GM12878 (cell line): ENCODE measurements at regions not wholly inside any gene's neighbourhood (a gene's known extent, or its start where the extent isn't known, plus 50 kb on each side); places are given as distances from the start of the nearest gene placed in this dataset.
A peak's percentile ranks its signal among the peaks of the same experiment; 100 is the strongest.

Source experiments
- ATF7 ChIP-seq: fragments of 450-650 bp; IDR thresholded peaks from 2 replicates; pipeline ENCODE4 v1.6.1; 2016; ENCODE audit warnings: low read depth, mild to moderate bottlenecking
- CBFB ChIP-seq: IDR thresholded peaks from 2 replicates; pipeline ENCODE4 v1.6.1; 2016; ENCODE audit warnings: antibody characterized with exemption, low read depth
- CEBPB ChIP-seq, 2 experiments: fragments of 150-350 bp in 1 of 2; IDR thresholded peaks; 2 replicates each; pipeline ENCODE4 v1.6.1; 2012 to 2014; ENCODE audit warnings: low read depth in 2 of 2, low read length in 2 of 2, borderline replicate concordance in 1 of 2, inconsistent platforms in 1 of 2
- CREB1 ChIP-seq: IDR thresholded peaks from 2 replicates; pipeline ENCODE4 v1.6.1; 2012; ENCODE audit warnings: low read depth, mild to moderate bottlenecking, inconsistent platforms
- JUND ChIP-seq: IDR thresholded peaks from 2 replicates; pipeline ENCODE4 v1.6.1; 2012; ENCODE audit warnings: low read depth, mild to moderate bottlenecking, low read length, improper control_type of control experiment, moderate library complexity
- MAX ChIP-seq: IDR thresholded peaks from 2 replicates; pipeline ENCODE4 v1.6.1; 2012; ENCODE audit warnings: low read depth, low read length, improper control_type of control experiment
- NRF1 ChIP-seq: conservative IDR thresholded peaks from 2 replicates; pipeline ENCODE4 v1.6.1; 2011; ENCODE audit warnings: mild to moderate bottlenecking, low read depth, low read length, improper control_type of control experiment
- POLR2A ChIP-seq: IDR thresholded peaks from 2 replicates; pipeline ENCODE4 v1.6.1; 2011; ENCODE audit warnings: low read depth, mild to moderate bottlenecking, low read length
- PRDM15 ChIP-seq: fragments of 450-650 bp; formaldehyde crosslinking; IDR thresholded peaks from 2 replicates; pipeline ENCODE4 v1.4.0; 2020; ENCODE audit warnings: mild to moderate bottlenecking, moderate library complexity
- SREBF1 ChIP-seq: IDR thresholded peaks from 2 replicates; pipeline ENCODE4 v1.6.1; 2012; ENCODE audit warnings: mild to moderate bottlenecking, low read length
- WRNIP1 ChIP-seq: IDR thresholded peaks from 2 replicates; pipeline ENCODE4 v1.6.1; 2011; ENCODE audit warnings: low read depth, low read length, improper control_type of control experiment, borderline replicate concordance
- ZBTB11 ChIP-seq: fragments of 450-650 bp; formaldehyde crosslinking; IDR thresholded peaks from 2 replicates; pipeline ENCODE4 v1.5.0; 2022; ENCODE audit warnings: mild to moderate bottlenecking, missing genetic modification characterization
- ZNF207 ChIP-seq: fragments of 450-650 bp; IDR thresholded peaks from 2 replicates; pipeline ENCODE4 v1.6.1; 2014; ENCODE audit warnings: antibody characterized with exemption, mild to moderate bottlenecking, borderline replicate concordance
- TF ChIP-seq, protein P1 (sequence below), 3 experiments: IDR thresholded peaks in 2 of 3; conservative IDR thresholded peaks in 1 of 3; 2 replicates each; pipeline ENCODE4 v1.5.1; 2011; ENCODE audit warnings: low read depth in 3 of 3, low read length in 3 of 3, mild to moderate bottlenecking in 3 of 3, control low read depth in 2 of 3, moderate library complexity in 2 of 3, inconsistent platforms in 1 of 3, mixed read lengths in 1 of 3; ENCODE audit not compliant: control insufficient read depth in 2 of 3, insufficient read depth in 1 of 3; ENCODE audit errors: extremely low read depth in 1 of 3
- TF ChIP-seq, protein P2 (sequence below): IDR thresholded peaks from 2 replicates; pipeline ENCODE4 v1.6.1; 2011; ENCODE audit warnings: mild to moderate bottlenecking, low read depth, low read length, moderate library complexity; ENCODE audit not compliant: insufficient replicate concordance

DNA sequence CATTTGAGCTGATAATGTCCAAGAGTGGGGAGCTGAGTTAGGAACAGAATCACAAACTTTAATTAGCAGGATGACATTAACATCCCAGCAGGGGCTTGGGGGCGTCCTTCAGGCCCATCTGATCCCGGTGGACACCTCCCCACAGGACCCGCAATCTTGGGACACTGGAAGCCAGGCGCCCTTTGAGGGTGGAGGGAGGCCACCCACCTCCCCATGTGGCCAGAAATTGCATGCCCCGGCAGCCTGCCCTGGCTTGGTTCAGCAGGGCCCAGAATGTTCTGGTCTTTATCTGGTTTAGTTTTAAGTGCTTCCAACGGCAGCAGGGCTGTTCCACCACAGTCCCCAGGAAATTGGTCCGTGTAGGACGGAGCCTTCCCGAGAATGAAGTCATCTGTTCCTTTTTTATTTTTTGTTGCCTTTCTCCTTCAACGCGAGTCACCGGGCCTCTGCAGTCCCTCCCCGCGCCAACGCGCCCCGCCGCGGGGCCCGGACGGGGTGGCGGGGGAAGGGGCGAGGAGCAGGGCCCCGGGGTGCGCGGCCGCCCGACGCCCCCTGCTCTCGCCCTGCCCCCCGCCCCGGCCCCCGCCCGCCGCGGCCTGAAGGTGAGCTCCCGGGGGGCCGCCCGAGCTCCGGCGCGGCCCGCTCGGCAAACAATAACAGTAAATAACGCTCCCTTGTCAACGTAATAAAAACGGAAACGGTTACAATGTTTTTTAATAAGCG is 207.9 kb downstream of the C9orf50 start (continued):
- TF ChIP-seq, protein P1, sequence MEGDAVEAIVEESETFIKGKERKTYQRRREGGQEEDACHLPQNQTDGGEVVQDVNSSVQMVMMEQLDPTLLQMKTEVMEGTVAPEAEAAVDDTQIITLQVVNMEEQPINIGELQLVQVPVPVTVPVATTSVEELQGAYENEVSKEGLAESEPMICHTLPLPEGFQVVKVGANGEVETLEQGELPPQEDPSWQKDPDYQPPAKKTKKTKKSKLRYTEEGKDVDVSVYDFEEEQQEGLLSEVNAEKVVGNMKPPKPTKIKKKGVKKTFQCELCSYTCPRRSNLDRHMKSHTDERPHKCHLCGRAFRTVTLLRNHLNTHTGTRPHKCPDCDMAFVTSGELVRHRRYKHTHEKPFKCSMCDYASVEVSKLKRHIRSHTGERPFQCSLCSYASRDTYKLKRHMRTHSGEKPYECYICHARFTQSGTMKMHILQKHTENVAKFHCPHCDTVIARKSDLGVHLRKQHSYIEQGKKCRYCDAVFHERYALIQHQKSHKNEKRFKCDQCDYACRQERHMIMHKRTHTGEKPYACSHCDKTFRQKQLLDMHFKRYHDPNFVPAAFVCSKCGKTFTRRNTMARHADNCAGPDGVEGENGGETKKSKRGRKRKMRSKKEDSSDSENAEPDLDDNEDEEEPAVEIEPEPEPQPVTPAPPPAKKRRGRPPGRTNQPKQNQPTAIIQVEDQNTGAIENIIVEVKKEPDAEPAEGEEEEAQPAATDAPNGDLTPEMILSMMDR (IDR thresholded peaks at IDR 0.05 in 2 of 3, conservative IDR thresholded peaks at IDR 0.05 in 1 of 3; ENCODE audit: control insufficient read depth in 2 of 3, extremely low read depth in 1 of 3, insufficient read depth in 1 of 3, low read depth in 3 of 3, low read length in 3 of 3), result no peak
- TF ChIP-seq, protein P2, sequence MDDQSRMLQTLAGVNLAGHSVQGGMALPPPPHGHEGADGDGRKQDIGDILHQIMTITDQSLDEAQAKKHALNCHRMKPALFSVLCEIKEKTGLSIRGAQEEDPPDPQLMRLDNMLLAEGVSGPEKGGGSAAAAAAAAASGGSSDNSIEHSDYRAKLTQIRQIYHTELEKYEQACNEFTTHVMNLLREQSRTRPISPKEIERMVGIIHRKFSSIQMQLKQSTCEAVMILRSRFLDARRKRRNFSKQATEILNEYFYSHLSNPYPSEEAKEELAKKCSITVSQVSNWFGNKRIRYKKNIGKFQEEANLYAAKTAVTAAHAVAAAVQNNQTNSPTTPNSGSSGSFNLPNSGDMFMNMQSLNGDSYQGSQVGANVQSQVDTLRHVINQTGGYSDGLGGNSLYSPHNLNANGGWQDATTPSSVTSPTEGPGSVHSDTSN, result no peak
- TF ChIP-seq ZNF207 (peak; percentile 45; the same call in 1 of the 2 replicates), CREB1 (no peak), WRNIP1 (no peak), PRDM15 (CRISPR knock-in tag) (no peak), MAX (no peak), POLR2A (peak; percentile 55; the same call in 1 of the 2 replicates), SREBF1 (no peak), NRF1 (no peak), CEBPB (IDR thresholded peaks at IDR 0.05; ENCODE audit: borderline replicate concordance in 1 of 2, low read depth in 2 of 2, low read length in 2 of 2) (no peak), JUND (no peak), ATF7 (peak; percentile 61), ZBTB11 (CRISPR knock-in tag) (no peak), CBFB (no peak)
